IMR-90 (cell line): ENCODE measurements at regions not wholly inside any gene's neighbourhood (a gene's known extent, or its start where the extent isn't known, plus 50 kb on each side); places are given as distances from the start of the nearest gene placed in this dataset.

ENCODE experiments used
- ATAC-seq: fragments of 200-7000 bp; cut with Tn5 transposase; 2 replicates; pipeline ENCODE4 v1.9.1; 2020; ENCODE audit warnings: low read depth, mild to moderate bottlenecking, moderate library complexity
- BruUV-seq: library from RNA; stranded (reverse); fragments of 400-500 nt; replicated peaks from 2 replicates; lab custom pipeline; 2021; lab: Mats Ljungman, UMichigan
- CTCF ChIA-PET: fragments of 300-600 bp; formaldehyde crosslinking; extraction: SDS; loops from one replicate; lab custom pipeline; 2021; ENCODE audit warnings: antibody characterized with exemption; lab: Yijun Ruan, JAX
- POLR2A ChIA-PET: fragments of 300-600 bp; sonication (Branson Sonifier 250); formaldehyde crosslinking; loops from one replicate; lab custom pipeline; 2022; ENCODE audit warnings: antibody characterized with exemption; ENCODE audit not compliant: unreplicated experiment; lab: Charles Lee
- DNase-seq: peaks from one replicate; pipeline ENCODE4 v3.0.0; 2013
- H2AFZ ChIP-seq: replicated peaks from 2 replicates; pipeline ENCODE3; 2013; ENCODE audit warnings: low read length, mild to moderate bottlenecking; ENCODE audit not compliant: poor library complexity
- H2AK5ac ChIP-seq: 2 replicates; pipeline ENCODE4 v1.6.1; 2013; ENCODE audit warnings: low read depth, low read length, inconsistent platforms
- H2AK9ac ChIP-seq: replicated peaks from 2 replicates; pipeline ENCODE3; 2013; ENCODE audit warnings: mild to moderate bottlenecking, low read depth, low read length, moderate library complexity; ENCODE audit not compliant: poor library complexity
- H2BK120ac ChIP-seq: 2 replicates; pipeline ENCODE4 v1.6.1; 2013; ENCODE audit warnings: low read depth, low read length, inconsistent platforms
- H2BK15ac ChIP-seq: 3 replicates; pipeline ENCODE4 v1.6.1; 2013; ENCODE audit warnings: low read depth, low read length, inconsistent platforms
- H2BK20ac ChIP-seq: 2 replicates; pipeline ENCODE4 v1.6.1; 2013; ENCODE audit warnings: low read depth, mild to moderate bottlenecking, inconsistent platforms, low read length, moderate library complexity
- H2BK5ac ChIP-seq: 2 replicates; pipeline ENCODE4 v1.6.1; 2013; ENCODE audit warnings: mild to moderate bottlenecking, low read depth, low read length, inconsistent platforms; ENCODE audit not compliant: poor library complexity, severe bottlenecking
- H3K14ac ChIP-seq: replicated peaks from 2 replicates; pipeline ENCODE4 v1.6.1; 2013; ENCODE audit warnings: low read depth, low read length, inconsistent platforms
- H3K18ac ChIP-seq: 2 replicates; pipeline ENCODE4 v1.6.1; 2013; ENCODE audit warnings: low read depth, low read length, control low read depth
- H3K23ac ChIP-seq: 2 replicates; pipeline ENCODE4 v1.6.1; 2013; ENCODE audit warnings: low read depth, low read length, inconsistent platforms
- H3K27ac ChIP-seq: 2 replicates; pipeline ENCODE4 v1.5.1; 2013; ENCODE audit warnings: mild to moderate bottlenecking, control low read depth, low read length; ENCODE audit not compliant: insufficient read depth
- H3K27me3 ChIP-seq: 2 replicates; pipeline ENCODE4 v1.6.1; 2013; ENCODE audit warnings: low read length; ENCODE audit not compliant: control insufficient read depth, insufficient read depth
- H3K36me3 ChIP-seq: 2 replicates; pipeline ENCODE4 v1.6.1; 2013; ENCODE audit warnings: low read length, mixed read lengths; ENCODE audit not compliant: control insufficient read depth, insufficient read depth
- H3K4ac ChIP-seq: 2 replicates; pipeline ENCODE4 v1.6.1; 2013; ENCODE audit warnings: low read depth, low read length, inconsistent platforms
- H3K4me1 ChIP-seq: 2 replicates; pipeline ENCODE4 v1.6.1; 2013; ENCODE audit warnings: low read length, mixed read lengths; ENCODE audit not compliant: control insufficient read depth, insufficient read depth
- H3K4me2 ChIP-seq: 2 replicates; pipeline ENCODE4 v1.6.1; 2013; ENCODE audit warnings: low read depth, mild to moderate bottlenecking, control low read depth, low read length, moderate library complexity
- H3K4me3 ChIP-seq: 2 replicates; pipeline ENCODE4 v1.5.1; 2013; ENCODE audit warnings: low read depth, mild to moderate bottlenecking, control low read depth, low read length, moderate library complexity; ENCODE audit not compliant: insufficient read depth
- H3K56ac ChIP-seq: 2 replicates; pipeline ENCODE4 v1.6.1; 2013; ENCODE audit warnings: low read length, inconsistent platforms; ENCODE audit not compliant: insufficient read depth; ENCODE audit errors: extremely low read depth
- H3K79me1 ChIP-seq, 2 experiments: 2 replicates each; pipeline ENCODE4 v1.6.1; 2013; ENCODE audit warnings: low read length in 2 of 2, inconsistent platforms in 1 of 2, low read depth in 1 of 2
- H3K9ac ChIP-seq: 2 replicates; pipeline ENCODE4 v1.6.1; 2013; ENCODE audit warnings: low read depth, low read length, control low read depth
- H3K9me1 ChIP-seq: 2 replicates; pipeline ENCODE4 v1.6.1; 2013; ENCODE audit warnings: low read length, inconsistent platforms; ENCODE audit not compliant: insufficient read depth
- H3K9me3 ChIP-seq: 2 replicates; pipeline ENCODE4 v1.6.1; 2013; ENCODE audit warnings: low read length; ENCODE audit not compliant: control insufficient read depth, insufficient read depth
- H4K20me1 ChIP-seq: 2 replicates; pipeline ENCODE4 v1.6.1; 2013; ENCODE audit warnings: low read length, inconsistent platforms; ENCODE audit not compliant: insufficient read depth
- H4K5ac ChIP-seq: 2 replicates; pipeline ENCODE4 v1.6.1; 2013; ENCODE audit warnings: mild to moderate bottlenecking, low read depth, low read length, control low read depth
- H4K8ac ChIP-seq, 2 experiments: 2 replicates each; pipeline ENCODE4 v1.6.1; 2013; ENCODE audit warnings: low read depth in 2 of 2, low read length in 2 of 2, control low read depth in 1 of 2, inconsistent platforms in 1 of 2
- H4K91ac ChIP-seq: 2 replicates; pipeline ENCODE4 v1.6.1; 2013; ENCODE audit warnings: low read depth, low read length, inconsistent platforms; ENCODE audit not compliant: insufficient read depth
- CEBPB ChIP-seq: IDR thresholded peaks from 2 replicates; pipeline ENCODE4 v1.6.1; 2012; ENCODE audit warnings: low read depth, low read length, improper control_type of control experiment
- CHD1 ChIP-seq: IDR thresholded peaks from 2 replicates; pipeline ENCODE4 v1.6.1; 2012; ENCODE audit warnings: low read depth, low read length, improper control_type of control experiment
- CTCF ChIP-seq: conservative IDR thresholded peaks from 2 replicates; pipeline ENCODE4 v1.5.1; 2012; ENCODE audit warnings: mild to moderate bottlenecking, low read depth, low read length, improper control_type of control experiment
- ELK1 ChIP-seq: fragments of 150-350 bp; IDR thresholded peaks from 2 replicates; pipeline ENCODE4 v1.6.1; 2016; ENCODE audit warnings: low read depth, mild to moderate bottlenecking, low read length, moderate library complexity, borderline replicate concordance
- FOS ChIP-seq: fragments of 150-350 bp; IDR thresholded peaks from 2 replicates; pipeline ENCODE4 v1.6.1; 2016; ENCODE audit warnings: low read depth, low read length
- MAFK ChIP-seq: IDR thresholded peaks from 2 replicates; pipeline ENCODE4 v1.6.1; 2012; ENCODE audit warnings: low read depth, low read length, improper control_type of control experiment
- MXI1 ChIP-seq: IDR thresholded peaks from 2 replicates; pipeline ENCODE4 v1.6.1; 2012; ENCODE audit warnings: low read depth, mild to moderate bottlenecking, low read length, moderate library complexity, borderline replicate concordance
- POLR2A ChIP-seq: IDR thresholded peaks from 2 replicates; pipeline ENCODE4 v1.6.1; 2012; ENCODE audit warnings: mild to moderate bottlenecking, low read depth, low read length
- RAD21 ChIP-seq: IDR thresholded peaks from 2 replicates; pipeline ENCODE4 v1.6.1; 2012; ENCODE audit warnings: low read length, improper control_type of control experiment
- RCOR1 ChIP-seq: IDR thresholded peaks from 2 replicates; pipeline ENCODE4 v1.6.1; 2012; ENCODE audit warnings: mild to moderate bottlenecking, low read length, improper control_type of control experiment; ENCODE audit not compliant: insufficient replicate concordance
- RFX5 ChIP-seq: IDR thresholded peaks from 2 replicates; pipeline ENCODE4 v1.8.0; 2012; ENCODE audit warnings: low read depth, mild to moderate bottlenecking, low read length, moderate library complexity
- SMC3 ChIP-seq: fragments of 150-350 bp; IDR thresholded peaks from 2 replicates; pipeline ENCODE4 v1.6.1; 2016; ENCODE audit warnings: low read depth, mild to moderate bottlenecking, antibody characterized with exemption, low read length, moderate library complexity
- WGBS, 2 experiments: methylation state at CpG; one replicate each; pipeline versions ENCODE4 v1.1.5 to v1.1.7; 2013; ENCODE audit warnings: missing lambda C conversion rate in 2 of 2; ENCODE audit not compliant: insufficient read length in 1 of 2; ENCODE audit errors: extremely low coverage in 2 of 2; 5-methylcytosine and 5-hydroxymethylcytosine counted together
- dilution Hi-C: fragments of 300-500 bp; cut with HindIII; formaldehyde crosslinking; loops from one replicate; pipeline ENCODE4 v1.14.3; 2018; ENCODE audit warnings: low sequenced_read_pairs; ENCODE audit not compliant: unreplicated experiment
- in situ Hi-C: fragments of 300-500 bp; cut with MboI; formaldehyde crosslinking; loops from 3 replicates; pipeline ENCODE4 v1.14.3; 2019; ENCODE audit warnings: low sequenced_read_pairs, inconsistent platforms, mixed read lengths
- intact Hi-C: fragments of 100-400 bp; cut with micrococcal nuclease; formaldehyde crosslinking; loops from 2 replicates; pipeline ENCODE4 v1.10.0; 2022
- TF ChIP-seq, protein P1 (sequence below): fragments of 150-350 bp; IDR thresholded peaks from 2 replicates; pipeline ENCODE4 v1.6.1; 2017; ENCODE audit warnings: mild to moderate bottlenecking, antibody characterized with exemption, low read length, low read depth

DNA sequence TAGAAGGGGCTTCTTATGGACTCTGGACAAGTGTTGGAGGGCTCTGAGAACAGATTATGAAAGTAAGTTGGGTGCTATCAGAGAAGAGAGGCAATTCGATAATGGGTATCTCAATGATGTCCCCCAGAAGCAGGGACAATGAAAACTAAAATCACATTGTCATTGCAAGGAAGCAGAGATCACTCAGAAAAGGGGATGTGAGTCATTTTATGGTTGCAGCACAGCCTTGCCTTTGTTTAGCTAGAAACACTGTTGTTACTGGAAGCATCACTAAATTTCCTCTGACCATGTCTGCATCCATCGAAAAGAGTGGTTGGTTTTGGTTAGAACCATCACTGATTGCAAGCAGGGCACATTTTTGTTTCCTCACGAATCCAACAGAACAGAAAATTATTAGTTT is 246.8 kb upstream of the NWD2 start:
- H2BK120ac ChIP-seq = no peak overlapping the region
- DNase-seq = no peak
- in situ Hi-C loops (no loop called here), dilution Hi-C loops (no loop called here), intact Hi-C loops (no loop called here)
- H3K4me1 ChIP-seq = no peaks in the 10 kb centered on the region
- WGBS, 2 experiments = 14% methylated on average over 1 of the region's 3 CpGs; no CpG with 5 or more reads in 1 of the 2 experiments
- no peaks in the 10 kb centered on the region for H3K36me3 ChIP-seq
- H3K9me1 ChIP-seq = no peaks in the 10 kb centered on the region
- no peak overlapping the region for H2AFZ ChIP-seq
- H2BK15ac ChIP-seq = no peak overlapping the region
- ChIA-PET POLR2A (no interaction called here), CTCF (no interaction called here)
- TF ChIP-seq SMC3 (no peak), CTCF (no peak), FOS (no peak), POLR2A (no peak), CEBPB (no peak), ELK1 (no peak), CHD1 (no peak), RAD21 (no peak), RCOR1 (no peak), MAFK (no peak), MXI1 (no peak), RFX5 (no peak)
- TF ChIP-seq, protein P1, sequence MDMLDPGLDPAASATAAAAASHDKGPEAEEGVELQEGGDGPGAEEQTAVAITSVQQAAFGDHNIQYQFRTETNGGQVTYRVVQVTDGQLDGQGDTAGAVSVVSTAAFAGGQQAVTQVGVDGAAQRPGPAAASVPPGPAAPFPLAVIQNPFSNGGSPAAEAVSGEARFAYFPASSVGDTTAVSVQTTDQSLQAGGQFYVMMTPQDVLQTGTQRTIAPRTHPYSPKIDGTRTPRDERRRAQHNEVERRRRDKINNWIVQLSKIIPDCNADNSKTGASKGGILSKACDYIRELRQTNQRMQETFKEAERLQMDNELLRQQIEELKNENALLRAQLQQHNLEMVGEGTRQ = no peak
- H2BK20ac ChIP-seq = no peak overlapping the region
- no peak overlapping the region for H3K56ac ChIP-seq
- no peaks in the 10 kb centered on the region for H3K27me3 ChIP-seq
- no peak overlapping the region for H2AK9ac ChIP-seq
- no peak overlapping the region for H3K4me3 ChIP-seq
- H3K4me2 ChIP-seq = no peak overlapping the region
- H4K20me1 ChIP-seq = no peaks in the 10 kb centered on the region
- H4K5ac ChIP-seq = no peak overlapping the region
- H3K9me3 ChIP-seq = peaks cover 7% of the 10 kb centered on the region
- no peak overlapping the region for H3K14ac ChIP-seq
- H3K23ac ChIP-seq = no peak overlapping the region
- H2BK5ac ChIP-seq = no peak overlapping the region
- H2AK5ac ChIP-seq = no peak overlapping the region
- no TSS peak for BruUV-seq
- no peak for ATAC-seq
- no peaks in the 10 kb centered on the region for H3K79me1 ChIP-seq
- no peak overlapping the region for H4K91ac ChIP-seq
- no peak overlapping the region for H3K4ac ChIP-seq
- H3K9ac ChIP-seq = no peak overlapping the region
- H4K8ac ChIP-seq = no peak overlapping the region
- H3K18ac ChIP-seq = no peak overlapping the region
- H3K27ac ChIP-seq = no peak overlapping the region
